IMR-90 (cell line): ENCODE measurements at regions not wholly inside any gene's neighbourhood (a gene's known extent, or its start where the extent isn't known, plus 50 kb on each side); places are given as distances from the start of the nearest gene placed in this dataset.

Source experiments
- BHLHE40 ChIP-seq: fragments of 150-350 bp; IDR thresholded peaks from 2 replicates; pipeline ENCODE4 v1.6.1; 2016; ENCODE audit warnings: mild to moderate bottlenecking, low read depth, low read length
- CHD1 ChIP-seq: IDR thresholded peaks from 2 replicates; pipeline ENCODE4 v1.6.1; 2012; ENCODE audit warnings: low read depth, low read length, improper control_type of control experiment
- POLR2A ChIP-seq: IDR thresholded peaks from 2 replicates; pipeline ENCODE4 v1.6.1; 2012; ENCODE audit warnings: mild to moderate bottlenecking, low read depth, low read length
- SMC3 ChIP-seq: fragments of 150-350 bp; IDR thresholded peaks from 2 replicates; pipeline ENCODE4 v1.6.1; 2016; ENCODE audit warnings: low read depth, mild to moderate bottlenecking, antibody characterized with exemption, low read length, moderate library complexity
- TF ChIP-seq, protein P1 (sequence below): conservative IDR thresholded peaks from 2 replicates; pipeline ENCODE4 v1.5.1; 2012; ENCODE audit warnings: mild to moderate bottlenecking, low read depth, low read length, improper control_type of control experiment
- TF ChIP-seq, protein P2 (sequence below): fragments of 150-350 bp; IDR thresholded peaks from 2 replicates; pipeline ENCODE4 v1.6.1; 2016; ENCODE audit warnings: low read depth, mild to moderate bottlenecking, low read length, moderate library complexity, borderline replicate concordance

GRCh38 chr10:83603708-83604107, 535.6 kb upstream of the GHITM start:
- TF ChIP-seq, protein P1, sequence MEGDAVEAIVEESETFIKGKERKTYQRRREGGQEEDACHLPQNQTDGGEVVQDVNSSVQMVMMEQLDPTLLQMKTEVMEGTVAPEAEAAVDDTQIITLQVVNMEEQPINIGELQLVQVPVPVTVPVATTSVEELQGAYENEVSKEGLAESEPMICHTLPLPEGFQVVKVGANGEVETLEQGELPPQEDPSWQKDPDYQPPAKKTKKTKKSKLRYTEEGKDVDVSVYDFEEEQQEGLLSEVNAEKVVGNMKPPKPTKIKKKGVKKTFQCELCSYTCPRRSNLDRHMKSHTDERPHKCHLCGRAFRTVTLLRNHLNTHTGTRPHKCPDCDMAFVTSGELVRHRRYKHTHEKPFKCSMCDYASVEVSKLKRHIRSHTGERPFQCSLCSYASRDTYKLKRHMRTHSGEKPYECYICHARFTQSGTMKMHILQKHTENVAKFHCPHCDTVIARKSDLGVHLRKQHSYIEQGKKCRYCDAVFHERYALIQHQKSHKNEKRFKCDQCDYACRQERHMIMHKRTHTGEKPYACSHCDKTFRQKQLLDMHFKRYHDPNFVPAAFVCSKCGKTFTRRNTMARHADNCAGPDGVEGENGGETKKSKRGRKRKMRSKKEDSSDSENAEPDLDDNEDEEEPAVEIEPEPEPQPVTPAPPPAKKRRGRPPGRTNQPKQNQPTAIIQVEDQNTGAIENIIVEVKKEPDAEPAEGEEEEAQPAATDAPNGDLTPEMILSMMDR: no peak
- TF ChIP-seq, protein P2, sequence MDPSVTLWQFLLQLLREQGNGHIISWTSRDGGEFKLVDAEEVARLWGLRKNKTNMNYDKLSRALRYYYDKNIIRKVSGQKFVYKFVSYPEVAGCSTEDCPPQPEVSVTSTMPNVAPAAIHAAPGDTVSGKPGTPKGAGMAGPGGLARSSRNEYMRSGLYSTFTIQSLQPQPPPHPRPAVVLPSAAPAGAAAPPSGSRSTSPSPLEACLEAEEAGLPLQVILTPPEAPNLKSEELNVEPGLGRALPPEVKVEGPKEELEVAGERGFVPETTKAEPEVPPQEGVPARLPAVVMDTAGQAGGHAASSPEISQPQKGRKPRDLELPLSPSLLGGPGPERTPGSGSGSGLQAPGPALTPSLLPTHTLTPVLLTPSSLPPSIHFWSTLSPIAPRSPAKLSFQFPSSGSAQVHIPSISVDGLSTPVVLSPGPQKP: no peak
- TF ChIP-seq CHD1: no peak
- no peak for TF ChIP-seq BHLHE40
- no peak for TF ChIP-seq SMC3
- TF ChIP-seq POLR2A: no peak
